Fibroblast of lung (primary cell): ENCODE measurements at regions not wholly inside any gene's neighbourhood (a gene's known extent, or its start where the extent isn't known, plus 50 kb on each side); places are given as distances from the start of the nearest gene placed in this dataset.

Source experiments
- EZH2 ChIP-seq: IDR thresholded peaks from 2 replicates; pipeline ENCODE4 v1.5.1; 2012; ENCODE audit warnings: low read length, control low read depth, mild to moderate bottlenecking; ENCODE audit errors: missing control alignments
- TF ChIP-seq, protein P1 (sequence below), 2 donors: IDR thresholded peaks in 1 of 2; conservative IDR thresholded peaks in 1 of 2; 1 replicate in 1 of 2; 2 replicates in 1 of 2; pipeline ENCODE4 v1.5.1; 2011 to 2012; ENCODE audit warnings: low read length in 2 of 2, control low read depth in 1 of 2, inconsistent platforms in 1 of 2, low read depth in 1 of 2, mild to moderate bottlenecking in 1 of 2

- TF ChIP-seq, protein P1, sequence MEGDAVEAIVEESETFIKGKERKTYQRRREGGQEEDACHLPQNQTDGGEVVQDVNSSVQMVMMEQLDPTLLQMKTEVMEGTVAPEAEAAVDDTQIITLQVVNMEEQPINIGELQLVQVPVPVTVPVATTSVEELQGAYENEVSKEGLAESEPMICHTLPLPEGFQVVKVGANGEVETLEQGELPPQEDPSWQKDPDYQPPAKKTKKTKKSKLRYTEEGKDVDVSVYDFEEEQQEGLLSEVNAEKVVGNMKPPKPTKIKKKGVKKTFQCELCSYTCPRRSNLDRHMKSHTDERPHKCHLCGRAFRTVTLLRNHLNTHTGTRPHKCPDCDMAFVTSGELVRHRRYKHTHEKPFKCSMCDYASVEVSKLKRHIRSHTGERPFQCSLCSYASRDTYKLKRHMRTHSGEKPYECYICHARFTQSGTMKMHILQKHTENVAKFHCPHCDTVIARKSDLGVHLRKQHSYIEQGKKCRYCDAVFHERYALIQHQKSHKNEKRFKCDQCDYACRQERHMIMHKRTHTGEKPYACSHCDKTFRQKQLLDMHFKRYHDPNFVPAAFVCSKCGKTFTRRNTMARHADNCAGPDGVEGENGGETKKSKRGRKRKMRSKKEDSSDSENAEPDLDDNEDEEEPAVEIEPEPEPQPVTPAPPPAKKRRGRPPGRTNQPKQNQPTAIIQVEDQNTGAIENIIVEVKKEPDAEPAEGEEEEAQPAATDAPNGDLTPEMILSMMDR (conservative IDR thresholded peaks at IDR 0.05 in 1 of 2, IDR thresholded peaks at IDR 0.05 in 1 of 2; ENCODE audit: low read depth in 1 of 2, low read length in 2 of 2) = no peak
- TF ChIP-seq EZH2 = no peak
Observed at GRCh38 chr11:71101046-71101445, 151.3 kb downstream of the SHANK2 start.
